RCC 7860 (cell line): ENCODE measurements at regions not wholly inside any gene's neighbourhood (a gene's known extent, or its start where the extent isn't known, plus 50 kb on each side); places are given as distances from the start of the nearest gene placed in this dataset.

ENCODE experiments used
- DNase-seq: peaks from one replicate; pipeline ENCODE4 v3.0.0-alpha.2; 2015; ENCODE audit warnings: low spot score
- FAIRE-seq: peaks from 2 replicates; lab custom pipeline; 2012; peaks lifted over from hg19 to GRCh38; lab: Jason Lieb, UNC

- FAIRE-seq = no peak
- no peak for DNase-seq
Observed at GRCh38 chr7:9186730-9187129, 753.3 kb downstream of the NXPH1 start.

GRCh38 chr7:9189703-9190102, 756.3 kb downstream of the NXPH1 start:
- no peak for DNase-seq

GRCh38 chr7:9192969-9193368, 759.6 kb downstream of the NXPH1 start:
- FAIRE-seq (no peak), DNase-seq (no peak)

More at GRCh38 chr7:9189703-9190102, 756.3 kb downstream of the NXPH1 start:
- FAIRE-seq = no peak

- FAIRE-seq (no peak), DNase-seq (no peak)
Observed at GRCh38 chr7:9200626-9201025, 767.2 kb downstream of the NXPH1 start.

GRCh38 chr7:9201928-9202327, 768.5 kb downstream of the NXPH1 start:
- no peak for DNase-seq
- FAIRE-seq = no peak

GRCh38 chr7:9204571-9204970, 771.2 kb downstream of the NXPH1 start:
- FAIRE-seq (no peak), DNase-seq (peak; percentile 54)

GRCh38 chr7:9210114-9210513, 776.7 kb downstream of the NXPH1 start:
- FAIRE-seq = no peak

GRCh38 chr7:9217204-9217603, 783.8 kb downstream of the NXPH1 start:
- FAIRE-seq (no peak), DNase-seq (no peak)

More at GRCh38 chr7:9210114-9210513, 776.7 kb downstream of the NXPH1 start:
- DNase-seq = no peak

- no peak for DNase-seq
- no peak for FAIRE-seq
Observed at GRCh38 chr7:9226500-9226899, 793.1 kb downstream of the NXPH1 start.

GRCh38 chr7:9231630-9232121, 798.3 kb downstream of the NXPH1 start:
- FAIRE-seq (no peak), DNase-seq (no peak)

GRCh38 chr7:9240001-9240400, 806.6 kb downstream of the NXPH1 start:
- DNase-seq = no peak
- no peak for FAIRE-seq

- FAIRE-seq (no peak), DNase-seq (no peak)
Observed at GRCh38 chr7:9241826-9242225, 808.4 kb downstream of the NXPH1 start.

- DNase-seq (no peak), FAIRE-seq (no peak)
Observed at GRCh38 chr7:9242636-9243035, 809.2 kb downstream of the NXPH1 start.

GRCh38 chr7:9250876-9251275, 817.5 kb downstream of the NXPH1 start:
- no peak for DNase-seq
- no peak for FAIRE-seq

GRCh38 chr7:9264395-9264794, 831.0 kb downstream of the NXPH1 start:
- DNase-seq = no peak
- FAIRE-seq = no peak

GRCh38 chr7:9280088-9280487, 846.7 kb downstream of the NXPH1 start:
- no peak for FAIRE-seq
- DNase-seq = no peak

GRCh38 chr7:9283246-9283645, 849.8 kb downstream of the NXPH1 start:
- no peak for FAIRE-seq
- DNase-seq = no peak

- FAIRE-seq = no peak
- DNase-seq = no peak
Observed at GRCh38 chr7:9302436-9302835, 869.0 kb downstream of the NXPH1 start.

GRCh38 chr7:9307131-9307530, 873.7 kb downstream of the NXPH1 start:
- no peak for FAIRE-seq
- DNase-seq = no peak

- FAIRE-seq (no peak), DNase-seq (no peak)
Observed at GRCh38 chr7:9324513-9324912, 891.1 kb downstream of the NXPH1 start.

- DNase-seq = no peak
- no peak for FAIRE-seq
Observed at GRCh38 chr7:9328296-9328695, 894.9 kb downstream of the NXPH1 start.

- FAIRE-seq = no peak
- no peak for DNase-seq
Observed at GRCh38 chr7:9349625-9350024, 916.2 kb downstream of the NXPH1 start.

- DNase-seq (no peak), FAIRE-seq (no peak)
Observed at GRCh38 chr7:9391221-9391620, 957.8 kb downstream of the NXPH1 start.

GRCh38 chr7:9391984-9392383, 958.6 kb downstream of the NXPH1 start:
- DNase-seq = no peak
- FAIRE-seq = no peak
